Liver (tissue), 3 donors: ENCODE measurements at regions not wholly inside any gene's neighbourhood (a gene's known extent, or its start where the extent isn't known, plus 50 kb on each side); places are given as distances from the start of the nearest gene placed in this dataset.

Experiments used
- EGR1 ChIP-seq, 2 donors: IDR thresholded peaks; 2 replicates each; pipeline ENCODE4 v1.6.1; 2016 to 2018; ENCODE audit warnings: antibody characterized with exemption in 2 of 2, low read depth in 2 of 2
- FOXA1 ChIP-seq: IDR thresholded peaks from 2 replicates; pipeline ENCODE4 v1.6.1; 2016; ENCODE audit warnings: antibody characterized with exemption
- FOXA2 ChIP-seq: IDR thresholded peaks from 2 replicates; pipeline ENCODE4 v1.6.1; 2016; ENCODE audit warnings: antibody characterized with exemption
- GABPA ChIP-seq, 2 donors: IDR thresholded peaks in 1 of 2; conservative IDR thresholded peaks in 1 of 2; 2 replicates each; pipeline ENCODE4 v1.6.1; 2016; ENCODE audit warnings: antibody characterized with exemption in 2 of 2, mild to moderate bottlenecking in 1 of 2, moderate library complexity in 1 of 2
- HNF4G ChIP-seq: IDR thresholded peaks from 2 replicates; pipeline ENCODE4 v1.6.1; 2016; ENCODE audit warnings: antibody characterized with exemption
- RAD21 ChIP-seq, 2 donors: IDR thresholded peaks; 2 replicates each; pipeline ENCODE4 v1.6.1; 2016; ENCODE audit warnings: antibody characterized with exemption in 2 of 2, mild to moderate bottlenecking in 2 of 2
- REST ChIP-seq: IDR thresholded peaks from 2 replicates; pipeline ENCODE4 v1.6.1; 2016; ENCODE audit warnings: antibody characterized with exemption, mild to moderate bottlenecking
- RXRA ChIP-seq, 2 donors: IDR thresholded peaks; 2 replicates each; pipeline ENCODE4 v1.6.1; 2017 to 2018; ENCODE audit warnings: antibody characterized with exemption in 2 of 2, mild to moderate bottlenecking in 1 of 2
- SP1 ChIP-seq: IDR thresholded peaks from 2 replicates; pipeline ENCODE4 v1.6.1; 2018; ENCODE audit warnings: antibody characterized with exemption, mild to moderate bottlenecking
- YY1 ChIP-seq: IDR thresholded peaks from 2 replicates; pipeline ENCODE4 v1.6.1; 2016; ENCODE audit warnings: antibody characterized with exemption, mild to moderate bottlenecking
- TF ChIP-seq, protein P1 (sequence below): fragments of 150-350 bp; IDR thresholded peaks from 2 replicates; pipeline ENCODE4 v1.5.1; 2017; ENCODE audit warnings: improper control_type of control experiment, low read depth, low read length; ENCODE audit not compliant: missing input control
- TF ChIP-seq, protein P2 (sequence below): IDR thresholded peaks from 2 replicates; pipeline ENCODE4 v1.6.1; 2016; ENCODE audit warnings: antibody characterized with exemption
- TF ChIP-seq, protein P3 (sequence below): IDR thresholded peaks from 2 replicates; pipeline ENCODE4 v1.6.1; 2016; ENCODE audit warnings: antibody characterized with exemption
- donor health status: healthy.
- donor health status: healthy.

DNA sequence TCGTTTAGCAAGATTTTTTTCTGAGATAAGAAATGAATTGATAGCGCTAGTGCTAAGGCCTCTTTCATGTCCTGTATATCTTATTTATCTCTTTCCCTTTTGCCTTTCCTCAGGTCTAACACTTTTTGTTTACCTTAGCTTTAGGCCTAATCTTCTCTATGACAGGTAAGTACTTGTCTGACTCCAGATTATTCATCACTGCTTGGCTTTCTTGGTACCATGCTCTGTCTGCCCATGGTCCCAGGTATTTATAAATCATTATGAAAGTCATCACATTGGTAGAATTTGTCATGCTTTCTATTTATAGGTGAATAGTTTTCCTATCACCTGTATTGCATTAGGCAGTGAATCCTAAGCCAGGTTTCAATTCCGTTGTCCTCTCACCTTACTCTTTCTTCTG is 99.5 kb upstream of the CTSO start:
- TF ChIP-seq, protein P1, sequence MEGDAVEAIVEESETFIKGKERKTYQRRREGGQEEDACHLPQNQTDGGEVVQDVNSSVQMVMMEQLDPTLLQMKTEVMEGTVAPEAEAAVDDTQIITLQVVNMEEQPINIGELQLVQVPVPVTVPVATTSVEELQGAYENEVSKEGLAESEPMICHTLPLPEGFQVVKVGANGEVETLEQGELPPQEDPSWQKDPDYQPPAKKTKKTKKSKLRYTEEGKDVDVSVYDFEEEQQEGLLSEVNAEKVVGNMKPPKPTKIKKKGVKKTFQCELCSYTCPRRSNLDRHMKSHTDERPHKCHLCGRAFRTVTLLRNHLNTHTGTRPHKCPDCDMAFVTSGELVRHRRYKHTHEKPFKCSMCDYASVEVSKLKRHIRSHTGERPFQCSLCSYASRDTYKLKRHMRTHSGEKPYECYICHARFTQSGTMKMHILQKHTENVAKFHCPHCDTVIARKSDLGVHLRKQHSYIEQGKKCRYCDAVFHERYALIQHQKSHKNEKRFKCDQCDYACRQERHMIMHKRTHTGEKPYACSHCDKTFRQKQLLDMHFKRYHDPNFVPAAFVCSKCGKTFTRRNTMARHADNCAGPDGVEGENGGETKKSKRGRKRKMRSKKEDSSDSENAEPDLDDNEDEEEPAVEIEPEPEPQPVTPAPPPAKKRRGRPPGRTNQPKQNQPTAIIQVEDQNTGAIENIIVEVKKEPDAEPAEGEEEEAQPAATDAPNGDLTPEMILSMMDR, result no peak
- TF ChIP-seq EGR1 (IDR thresholded peaks at IDR 0.05; ENCODE audit: low read depth in 2 of 2) (no peak), REST (no peak), GABPA (IDR thresholded peaks at IDR 0.05 in 1 of 2, conservative IDR thresholded peaks at IDR 0.05 in 1 of 2) (no peak), FOXA2 (no peak), HNF4G (no peak), RXRA (IDR thresholded peaks at IDR 0.05) (no peak), SP1 (no peak), FOXA1 (no peak), RAD21 (IDR thresholded peaks at IDR 0.05) (no peak), YY1 (no peak)
- TF ChIP-seq, protein P2, sequence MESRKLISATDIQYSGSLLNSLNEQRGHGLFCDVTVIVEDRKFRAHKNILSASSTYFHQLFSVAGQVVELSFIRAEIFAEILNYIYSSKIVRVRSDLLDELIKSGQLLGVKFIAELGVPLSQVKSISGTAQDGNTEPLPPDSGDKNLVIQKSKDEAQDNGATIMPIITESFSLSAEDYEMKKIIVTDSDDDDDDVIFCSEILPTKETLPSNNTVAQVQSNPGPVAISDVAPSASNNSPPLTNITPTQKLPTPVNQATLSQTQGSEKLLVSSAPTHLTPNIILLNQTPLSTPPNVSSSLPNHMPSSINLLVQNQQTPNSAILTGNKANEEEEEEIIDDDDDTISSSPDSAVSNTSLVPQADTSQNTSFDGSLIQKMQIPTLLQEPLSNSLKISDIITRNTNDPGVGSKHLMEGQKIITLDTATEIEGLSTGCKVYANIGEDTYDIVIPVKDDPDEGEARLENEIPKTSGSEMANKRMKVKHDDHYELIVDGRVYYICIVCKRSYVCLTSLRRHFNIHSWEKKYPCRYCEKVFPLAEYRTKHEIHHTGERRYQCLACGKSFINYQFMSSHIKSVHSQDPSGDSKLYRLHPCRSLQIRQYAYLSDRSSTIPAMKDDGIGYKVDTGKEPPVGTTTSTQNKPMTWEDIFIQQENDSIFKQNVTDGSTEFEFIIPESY, result no peak
- TF ChIP-seq, protein P3, sequence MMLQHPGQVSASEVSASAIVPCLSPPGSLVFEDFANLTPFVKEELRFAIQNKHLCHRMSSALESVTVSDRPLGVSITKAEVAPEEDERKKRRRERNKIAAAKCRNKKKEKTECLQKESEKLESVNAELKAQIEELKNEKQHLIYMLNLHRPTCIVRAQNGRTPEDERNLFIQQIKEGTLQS, result no peak
